ENCODE measurements at regions not wholly inside any gene's neighbourhood (a gene's known extent, or its start where the extent isn't known, plus 50 kb on each side); places are given as distances from the start of the nearest gene placed in this dataset.

DNA sequence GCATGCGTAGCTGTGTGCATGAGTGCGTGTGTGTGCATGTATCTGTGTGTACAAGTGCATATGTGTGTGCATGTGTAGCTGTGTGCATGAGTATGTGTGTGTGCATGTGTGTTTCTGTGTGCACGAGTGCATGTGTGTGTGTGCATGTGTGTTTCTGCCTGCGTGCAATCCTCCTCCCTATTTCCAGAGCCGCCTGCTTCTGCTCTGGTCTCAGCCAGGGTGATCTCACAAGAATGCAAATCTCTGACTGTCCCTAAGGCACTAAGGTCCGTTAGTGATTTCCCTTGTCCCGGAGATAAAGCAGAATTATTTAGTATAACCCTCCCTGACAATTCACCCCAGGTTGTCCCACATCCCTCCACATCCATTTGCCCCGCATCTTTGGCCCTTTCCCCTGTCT lies 530.3 kb downstream of the TCERG1L start:
- DNase-seq: no peak

DNA sequence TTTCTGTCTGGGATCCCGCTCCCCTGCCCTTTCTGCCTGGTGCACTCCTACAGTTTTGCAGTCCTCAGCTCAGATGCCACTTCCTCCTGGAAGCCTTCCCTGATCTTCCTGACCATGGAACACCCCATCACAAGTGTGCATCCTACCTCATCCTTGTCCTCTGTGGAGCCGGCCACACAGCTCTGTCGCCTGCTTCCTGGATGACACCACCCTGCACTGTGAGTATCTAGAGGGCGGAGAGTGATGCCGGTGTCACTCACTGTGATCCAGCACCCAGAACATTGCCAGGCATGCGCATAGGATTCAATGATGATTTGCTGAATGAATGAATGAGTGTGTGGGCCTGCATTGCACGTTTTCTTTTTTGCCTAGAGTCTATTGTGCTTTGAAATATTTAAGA lies 529.9 kb downstream of the TCERG1L start:
- DNase-seq: no peak

DNA sequence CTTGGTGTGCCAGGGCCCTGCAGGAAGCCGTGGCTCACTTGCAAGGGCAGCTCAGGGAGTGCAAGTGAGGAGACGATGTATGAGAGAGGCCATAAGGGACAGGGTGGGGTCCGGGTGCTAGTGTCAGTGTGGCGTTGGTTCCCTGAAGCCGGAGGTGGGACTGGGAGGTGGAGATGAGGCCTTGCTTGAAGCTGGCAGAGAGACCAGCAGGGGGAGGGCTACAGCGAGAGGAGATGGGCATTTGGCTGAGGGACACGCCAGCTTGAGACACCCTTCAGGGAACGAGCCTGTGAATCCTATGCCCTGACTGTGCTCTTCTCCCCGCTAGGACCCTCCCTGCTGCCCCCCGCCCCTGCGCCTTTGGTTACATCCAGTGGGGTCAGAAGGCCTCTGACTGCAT lies 529.1 kb downstream of the TCERG1L start:
- DNase-seq: no peak

DNA sequence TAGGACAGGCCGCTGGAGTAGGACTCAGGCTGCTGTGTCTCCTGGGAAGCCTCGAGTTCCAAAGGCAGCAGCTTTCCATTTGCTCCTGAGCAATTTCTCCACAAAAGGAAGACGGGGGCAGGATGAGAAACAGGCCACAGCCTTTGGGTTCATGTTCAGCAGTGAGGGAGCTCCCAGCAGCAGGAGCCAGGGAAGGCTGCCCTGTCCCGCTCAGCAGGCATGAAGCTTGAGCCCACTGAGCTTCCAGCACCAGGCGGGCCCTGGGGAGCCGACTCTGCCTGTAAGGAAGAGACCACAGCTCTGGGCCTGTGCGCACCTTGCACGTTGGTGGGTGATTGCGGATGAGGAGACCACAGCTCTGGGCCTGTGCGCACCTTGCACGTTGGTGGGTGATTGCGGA lies 527.2 kb downstream of the TCERG1L start:
- no peak for DNase-seq

DNA sequence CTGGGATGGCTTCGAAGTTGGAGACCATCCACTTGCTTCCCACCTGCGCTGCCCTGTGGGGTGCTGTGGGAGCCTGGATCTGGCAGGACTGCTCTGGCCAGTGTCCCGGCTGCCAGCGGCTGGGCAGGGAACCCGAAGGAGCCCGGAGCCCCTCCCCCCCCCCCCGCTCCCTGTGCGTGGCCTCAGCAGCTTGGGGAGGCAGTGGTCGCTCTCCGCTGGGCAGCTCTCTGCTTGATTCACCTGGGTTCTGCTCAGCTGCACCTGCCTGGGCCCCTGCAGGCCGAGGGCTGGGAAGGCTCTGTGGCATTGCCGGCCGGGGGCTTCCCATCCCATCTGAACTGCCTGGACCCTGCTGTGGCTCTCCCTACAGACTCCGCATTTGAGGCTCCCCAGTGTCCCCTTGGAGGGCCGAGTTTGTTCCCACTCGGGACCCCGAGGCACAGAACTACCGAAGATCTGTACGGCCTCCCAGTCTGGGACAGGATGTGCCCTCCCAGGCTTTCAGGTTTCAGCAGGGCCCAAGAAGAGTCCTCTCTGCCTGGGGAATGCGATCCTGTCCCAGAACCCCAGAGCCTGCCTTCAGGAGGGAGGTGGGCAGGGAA lies 525.1 kb downstream of the TCERG1L start:
- DNase-seq: no peak

DNA sequence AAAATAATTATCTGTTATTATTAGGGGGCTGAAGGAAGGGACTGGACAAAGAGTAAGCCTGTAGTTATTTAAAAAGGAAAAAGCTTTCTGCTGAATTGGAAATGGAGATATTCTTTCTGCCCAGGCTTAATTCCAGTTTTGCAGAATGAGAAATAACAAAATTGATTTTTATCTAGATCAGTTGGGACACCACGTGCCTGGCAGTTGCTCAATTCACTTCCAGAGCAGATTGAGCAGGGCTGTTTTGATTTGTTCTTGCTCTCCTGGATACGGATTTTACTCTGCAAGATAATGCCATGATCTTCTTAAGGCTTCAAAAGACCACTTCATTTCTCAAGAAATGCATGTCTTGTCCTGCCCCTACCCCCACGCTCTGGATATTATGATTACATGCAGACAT lies 524.3 kb downstream of the TCERG1L start:
- DNase-seq: no peak

DNA sequence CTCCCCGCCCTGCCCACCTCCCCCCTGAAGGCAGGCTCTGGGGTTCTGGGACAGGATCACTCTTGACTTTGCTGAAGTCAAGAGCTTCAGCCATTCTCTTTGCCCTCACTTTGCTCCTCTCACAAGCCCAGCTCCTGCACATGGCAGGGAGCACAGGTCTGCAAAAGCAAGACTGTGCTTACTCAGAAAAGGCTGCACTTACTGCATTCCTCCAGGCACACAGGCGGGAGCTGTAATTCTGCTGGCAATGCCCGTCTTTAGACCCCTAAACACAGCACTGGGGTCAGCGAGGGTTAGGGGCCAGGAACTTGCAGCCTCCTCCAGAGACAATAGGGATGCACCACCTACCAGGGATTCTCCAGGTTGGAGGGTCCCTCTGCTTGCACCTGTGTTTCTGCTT lies 523.7 kb downstream of the TCERG1L start:
- DNase-seq: no peak

DNA sequence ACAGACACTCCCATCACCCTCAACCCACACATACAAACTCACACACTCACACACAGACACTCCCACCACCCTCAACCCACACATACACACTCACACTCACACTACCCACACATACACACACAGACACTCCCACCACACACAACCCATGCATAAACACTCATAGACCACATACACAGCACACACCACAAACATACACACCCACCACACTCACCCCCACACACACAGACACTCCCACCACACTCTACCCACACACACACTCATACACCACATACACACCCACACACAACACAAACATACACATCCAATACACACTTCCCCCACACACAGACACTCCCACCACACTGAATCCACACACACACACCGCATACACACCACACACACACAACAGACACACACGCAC lies 521.2 kb downstream of the TCERG1L start:
- no peak for DNase-seq

DNA sequence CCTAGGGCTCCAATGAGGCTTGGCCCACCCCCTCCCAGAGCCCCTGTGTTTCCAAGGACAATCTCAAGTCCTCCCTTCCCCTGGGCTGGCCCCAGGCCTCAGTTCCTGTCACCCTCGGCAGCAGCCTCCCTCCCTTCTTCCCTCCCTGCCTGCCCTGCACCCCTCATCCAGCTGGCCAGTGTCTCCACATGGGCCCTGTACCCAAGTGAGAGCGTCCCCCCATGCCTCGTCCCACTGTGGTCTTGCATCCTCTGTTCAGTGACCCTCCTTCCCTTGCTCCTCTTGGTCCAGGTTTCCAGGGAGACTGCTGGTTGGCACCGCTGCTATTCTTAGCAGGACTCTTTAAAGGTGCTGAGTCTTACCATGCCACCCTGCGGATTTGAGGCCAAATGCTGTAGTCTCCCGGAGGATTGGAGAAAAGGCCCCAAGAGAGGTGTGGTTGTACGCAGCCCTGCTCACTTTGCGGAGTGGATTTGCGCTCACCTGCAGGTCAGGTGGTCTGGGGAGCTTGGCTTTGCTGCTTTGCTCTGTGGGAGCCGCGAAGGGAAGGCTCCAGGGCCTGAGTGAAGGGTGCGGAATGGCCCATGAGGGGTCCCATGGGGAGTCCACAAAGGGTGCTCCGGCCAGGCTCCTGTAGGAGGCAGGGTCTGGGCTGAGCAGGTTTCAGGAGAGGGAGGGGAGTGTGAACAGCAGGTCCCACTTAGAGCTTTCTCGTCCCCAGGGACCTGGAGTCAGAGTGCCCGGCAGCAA lies 519.2 kb downstream of the TCERG1L start:
- DNase-seq: no peak

DNA sequence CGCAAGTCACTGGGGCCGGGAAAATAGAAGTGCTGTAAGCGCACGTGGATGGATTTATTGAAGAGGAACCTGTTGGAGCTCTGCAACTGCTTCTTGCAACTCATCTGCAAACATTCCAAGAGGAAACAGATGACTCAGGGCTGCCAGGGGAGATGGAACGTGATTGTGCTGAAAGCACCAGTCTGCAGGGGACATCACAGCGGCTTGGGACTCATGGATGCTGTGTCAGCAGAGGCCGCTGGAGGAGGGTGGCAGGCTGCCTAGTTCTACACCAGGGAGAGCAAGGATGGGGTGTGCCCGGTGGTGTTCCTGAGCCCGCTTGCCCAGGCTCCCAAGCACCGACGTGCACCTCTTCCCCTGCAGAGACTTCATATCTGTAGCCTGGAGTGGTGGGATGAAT lies 515.7 kb downstream of the TCERG1L start:
- DNase-seq: no peak

DNA sequence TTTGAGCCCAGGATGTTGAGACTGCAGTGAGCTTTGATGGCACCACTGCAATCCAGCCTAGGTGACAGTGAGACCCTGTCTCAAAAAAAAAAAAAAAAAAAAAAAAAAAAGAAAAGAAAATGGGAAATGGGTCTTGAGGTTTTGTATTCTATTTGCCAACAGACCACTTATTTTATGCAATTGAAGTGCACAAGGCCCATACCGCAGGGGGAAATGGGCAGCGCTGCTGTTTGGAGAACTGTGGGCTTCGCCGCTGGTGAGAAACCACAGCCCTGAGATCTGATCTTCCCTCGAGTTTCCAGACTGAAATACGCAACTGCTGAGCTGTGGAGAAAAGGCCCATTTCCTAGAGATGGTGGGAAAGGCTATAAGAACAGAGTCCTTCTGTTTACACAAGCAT lies 512.0 kb downstream of the TCERG1L start:
- peak; percentile 72 for DNase-seq

DNA sequence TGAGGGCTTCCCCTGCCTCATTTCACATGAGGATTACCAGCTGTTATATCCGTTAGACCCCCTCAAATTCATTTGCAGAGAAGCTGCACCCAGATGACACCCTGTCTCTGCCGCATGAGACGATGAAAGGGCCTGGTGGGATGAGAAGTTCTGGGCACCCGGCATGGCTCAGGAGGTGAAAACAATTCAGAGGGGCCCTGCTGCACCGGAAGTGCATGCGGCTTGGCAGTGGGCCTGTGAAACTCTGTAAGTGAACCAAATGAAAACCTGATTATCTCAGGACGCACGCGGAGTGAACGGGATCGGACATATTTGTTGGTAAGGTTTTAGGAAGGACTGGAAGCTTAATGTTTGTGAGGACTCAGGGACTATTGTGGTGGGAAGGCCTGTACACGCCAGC lies 511.2 kb downstream of the TCERG1L start:
- no peak for DNase-seq

DNA sequence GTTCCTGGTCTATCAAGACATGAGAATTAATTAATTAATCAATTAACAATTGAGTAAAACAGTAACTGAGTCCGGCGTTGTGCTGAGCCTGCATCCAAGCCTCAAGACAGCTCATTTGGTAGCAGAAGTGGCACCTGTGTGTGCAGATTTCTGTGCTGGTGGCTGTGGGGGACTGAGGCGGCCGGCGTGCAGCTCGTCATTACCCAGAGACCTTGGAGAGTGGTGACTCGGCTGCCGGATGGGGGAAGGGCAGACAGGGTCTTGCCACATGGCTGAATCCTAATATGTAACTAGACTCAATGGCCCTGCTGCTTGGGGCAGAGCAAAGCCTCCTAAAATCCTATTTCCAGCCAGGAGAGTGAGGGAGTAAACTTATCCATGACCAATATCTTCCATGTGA lies 510.2 kb downstream of the TCERG1L start:
- no peak for DNase-seq

DNA sequence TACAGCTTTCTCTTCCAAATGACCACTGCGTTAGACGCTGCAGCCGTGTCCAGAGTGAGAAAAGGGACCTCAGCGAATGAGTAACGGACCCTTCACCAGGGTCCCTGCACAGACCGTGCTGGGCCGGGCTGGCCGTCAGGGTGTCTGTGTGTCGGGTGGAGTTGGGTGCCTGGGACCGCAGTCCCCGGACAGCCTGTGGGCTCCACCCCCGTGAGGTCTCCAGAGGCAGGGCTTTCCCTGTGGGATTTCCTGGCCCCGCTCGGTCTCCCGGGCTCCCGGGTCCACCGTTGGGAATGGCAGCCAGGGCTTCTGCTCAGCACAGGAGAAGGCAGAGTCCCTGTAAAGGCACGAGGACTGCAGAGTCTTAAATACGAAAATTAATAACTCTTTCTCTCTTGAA lies 509.7 kb downstream of the TCERG1L start:
- DNase-seq: no peak

DNA sequence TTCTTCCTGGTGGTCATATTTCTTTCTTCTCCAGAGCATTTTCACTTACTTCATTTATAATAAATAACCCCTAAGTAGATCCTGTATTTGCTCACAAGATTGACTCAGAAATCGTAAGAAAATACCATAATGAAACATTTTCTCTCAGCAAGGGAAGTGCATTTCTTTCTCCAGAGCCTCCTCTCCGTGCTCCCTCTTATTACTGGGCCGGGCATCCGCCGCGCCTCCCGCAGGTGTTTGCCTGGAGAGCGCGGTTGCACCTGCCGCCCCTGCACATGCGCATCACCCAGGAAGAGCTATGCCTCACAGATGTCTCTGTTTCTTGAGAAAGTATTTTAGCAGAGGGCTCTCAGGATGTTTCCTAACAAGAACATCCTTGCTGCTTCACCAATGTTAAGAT lies 509.2 kb downstream of the TCERG1L start:
- DNase-seq: no peak

DNA sequence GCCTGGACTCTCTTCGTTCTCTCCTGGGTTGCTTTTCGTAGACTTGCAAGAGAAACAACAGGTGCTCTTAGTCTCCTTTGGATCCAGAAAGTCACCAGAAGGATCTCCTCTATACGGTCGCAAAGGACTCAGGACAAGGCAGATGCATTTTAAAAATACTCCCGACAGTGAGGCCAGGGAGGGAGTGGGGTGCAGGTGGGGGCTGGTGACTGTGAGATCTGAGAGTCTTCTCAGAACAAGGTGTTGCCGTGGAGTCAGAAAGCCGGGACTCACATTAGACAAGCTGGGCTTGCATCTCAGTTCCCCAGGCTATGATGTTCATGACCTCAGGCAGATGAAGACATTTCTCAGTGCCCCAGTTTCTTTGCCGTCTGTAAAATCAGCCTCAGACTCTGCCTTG lies 507.2 kb downstream of the TCERG1L start:
- DNase-seq: no peak

DNA sequence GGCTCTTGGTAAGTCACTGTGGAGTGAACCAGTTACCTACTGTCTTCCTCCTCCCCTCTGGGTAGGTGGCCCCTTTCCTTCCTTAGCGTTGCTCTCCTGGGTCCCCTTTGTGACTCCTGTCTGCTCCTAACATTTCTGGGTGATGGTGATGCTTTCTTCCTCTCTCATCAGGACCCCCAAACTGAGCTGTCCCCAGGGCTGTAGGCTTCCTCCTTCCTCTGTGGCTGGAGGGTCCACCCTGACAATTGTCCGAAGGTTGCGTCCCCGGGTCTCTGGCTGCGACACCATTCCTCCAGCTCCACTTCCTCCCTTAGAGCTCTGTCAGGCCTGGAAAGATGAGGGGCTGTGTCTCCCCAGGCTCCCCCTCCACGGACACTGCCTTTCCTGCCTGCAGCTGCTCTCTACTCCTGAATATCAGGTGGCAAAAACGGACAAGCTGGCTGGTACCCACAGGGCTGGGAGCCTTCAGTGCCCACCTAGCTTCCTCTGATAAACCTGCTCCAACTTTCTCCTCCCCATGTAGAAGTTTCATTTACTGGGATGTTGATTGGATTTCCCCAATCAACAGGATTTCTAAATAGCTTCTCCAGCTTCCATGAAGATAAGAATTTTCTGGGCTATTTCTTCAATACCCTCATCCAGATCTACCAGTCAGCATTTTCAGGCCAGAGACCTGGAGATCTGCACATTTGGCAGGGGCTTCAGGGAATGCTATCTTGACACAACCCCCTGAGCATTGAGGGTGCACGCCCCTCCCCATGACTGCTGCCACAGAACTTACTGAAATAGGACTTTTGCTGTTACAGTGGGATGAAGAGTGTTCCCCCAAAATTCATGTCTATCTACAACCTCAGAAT lies 506.5 kb downstream of the TCERG1L start:
- no peak for DNase-seq

DNA sequence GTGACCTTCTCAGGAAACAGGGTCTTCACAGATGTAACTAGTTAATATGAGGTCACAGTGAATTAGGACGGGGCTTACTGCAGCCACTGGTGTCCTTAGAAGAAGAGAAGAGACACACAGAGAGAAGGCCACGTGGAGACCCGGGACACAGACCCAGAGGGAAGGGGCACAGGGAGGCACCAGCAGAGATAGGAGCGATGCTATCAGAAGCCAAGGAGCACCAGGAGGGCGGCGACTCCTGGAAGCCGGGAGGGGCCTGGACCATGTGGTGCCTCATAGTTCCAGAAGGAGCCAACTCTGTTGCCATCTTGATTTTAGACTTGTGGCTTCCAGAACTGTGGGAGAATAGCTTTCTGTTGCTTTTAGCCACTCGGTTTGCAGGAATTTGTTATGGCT lies 505.9 kb downstream of the TCERG1L start:
- DNase-seq: no peak

DNA sequence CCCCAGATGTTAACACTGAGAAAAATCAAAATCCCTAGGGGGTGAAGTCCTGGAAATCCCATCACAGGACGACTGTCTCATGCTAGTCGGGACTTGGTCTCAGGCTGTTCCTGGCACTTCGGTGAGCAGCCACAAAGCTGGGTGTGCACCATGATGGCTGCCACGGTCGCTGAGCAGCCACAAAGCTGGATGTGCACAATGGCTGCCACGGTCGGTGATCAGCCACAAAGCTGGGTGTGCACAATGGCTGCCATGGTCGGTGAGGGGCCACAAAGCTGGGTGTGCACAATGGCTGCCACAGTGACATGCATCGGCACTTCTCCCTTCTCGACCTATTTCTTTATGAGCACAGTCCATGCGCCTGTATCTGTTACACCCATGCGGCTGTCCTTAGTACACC lies 505.1 kb downstream of the TCERG1L start:
- no peak for DNase-seq

DNA sequence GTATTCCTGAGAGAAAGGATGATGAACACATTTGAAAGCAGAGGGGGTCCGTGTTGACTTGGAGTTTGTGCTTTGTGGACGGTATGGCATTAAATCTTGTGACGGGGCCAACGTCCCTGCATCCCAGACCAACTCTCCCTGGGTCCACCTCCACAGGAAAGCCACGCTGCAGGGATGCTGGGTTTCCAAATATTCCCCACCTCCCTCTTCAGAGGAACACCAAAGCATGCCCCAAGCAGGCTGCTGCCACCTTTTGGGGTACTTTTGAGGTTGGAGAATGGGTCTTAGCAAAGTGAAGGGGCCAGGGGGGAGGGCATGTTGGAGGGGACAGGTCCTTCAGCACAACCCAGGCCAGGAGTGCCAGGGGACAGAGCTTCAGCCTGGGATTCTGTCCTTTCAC lies 504.4 kb downstream of the TCERG1L start:
- DNase-seq: no peak

DNA sequence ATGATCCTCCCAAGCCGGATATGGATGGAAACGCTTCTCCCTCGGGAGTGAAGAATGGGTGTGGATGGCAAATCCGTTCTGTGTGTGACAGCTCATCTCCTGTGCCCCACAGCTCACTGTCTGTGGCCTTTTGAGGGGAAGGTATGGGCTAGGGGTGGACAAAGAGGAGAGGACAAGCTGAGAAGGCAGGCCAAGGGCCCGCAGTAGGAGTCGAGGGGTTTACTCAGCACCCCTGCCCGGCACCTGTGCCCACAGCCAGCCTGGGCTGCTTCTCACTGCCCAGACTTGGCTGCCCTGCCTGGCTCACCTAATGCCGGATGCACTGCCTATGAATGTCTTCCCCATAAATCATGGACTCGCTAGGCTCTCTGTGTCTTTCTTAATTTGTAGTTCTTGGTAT lies 503.8 kb downstream of the TCERG1L start:
- DNase-seq: no peak

DNA sequence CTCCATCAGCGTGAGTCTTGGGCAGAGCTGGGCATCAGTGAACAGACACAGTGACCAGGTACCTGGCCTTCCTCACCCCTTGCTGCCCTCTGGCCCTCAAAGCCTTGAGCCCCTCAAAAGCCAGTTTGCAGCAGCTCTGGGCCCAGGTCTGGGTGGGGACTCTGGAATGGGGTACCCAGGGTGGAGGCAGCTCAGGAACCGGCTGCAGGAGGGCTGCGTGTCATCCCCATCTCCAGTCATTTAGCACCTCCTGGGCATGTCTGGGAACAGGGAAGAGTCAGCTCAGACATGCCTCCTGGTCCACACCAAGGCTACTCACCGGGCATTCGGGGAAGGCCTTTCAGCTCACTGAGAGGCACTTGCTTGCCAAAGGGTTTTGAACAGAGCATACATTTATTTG lies 503.3 kb downstream of the TCERG1L start:
- no peak for DNase-seq

DNA sequence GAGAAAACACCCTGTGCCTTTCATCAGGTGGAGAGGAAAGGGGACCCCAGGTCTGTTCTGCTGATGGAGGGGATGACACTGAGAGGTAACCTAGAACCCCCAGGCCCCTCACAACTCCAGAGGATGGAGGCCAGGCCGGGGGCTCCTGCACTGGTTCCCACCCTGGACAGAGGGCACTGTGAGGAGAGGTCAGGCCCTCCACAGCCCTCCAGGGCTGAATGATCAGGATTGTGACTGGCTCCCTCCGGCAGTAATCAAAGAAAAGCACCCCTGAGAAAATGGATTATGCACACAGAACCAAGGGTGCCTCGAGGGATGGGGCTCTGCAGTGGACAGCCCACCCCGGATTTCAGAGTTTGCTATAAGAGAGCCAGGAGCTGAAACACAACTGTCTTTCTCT lies 502.8 kb downstream of the TCERG1L start:
- no peak for DNase-seq

DNA sequence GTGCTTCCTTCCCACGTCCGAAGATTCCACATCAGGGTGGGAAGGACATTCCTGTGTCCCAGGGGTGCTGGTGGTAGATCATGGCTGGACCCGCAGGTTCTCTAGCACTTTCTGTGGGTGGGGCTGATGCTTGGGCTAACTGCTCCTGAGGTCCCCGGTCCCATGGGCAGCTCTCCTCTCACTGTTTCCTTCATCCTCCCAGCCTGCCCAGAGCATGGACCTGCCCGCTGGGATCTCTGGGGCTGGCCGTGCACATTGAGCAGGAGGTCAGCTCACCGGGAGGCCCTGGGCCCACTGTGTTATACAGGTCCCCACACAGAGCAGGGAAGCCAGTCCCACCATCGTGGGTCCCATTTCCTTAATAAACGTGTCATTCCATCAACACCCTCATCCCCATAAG lies 502.3 kb downstream of the TCERG1L start:
- no peak for DNase-seq
